SU-DHL-6 (cell line): ENCODE measurements at regions not wholly inside any gene's neighbourhood (a gene's known extent, or its start where the extent isn't known, plus 50 kb on each side); places are given as distances from the start of the nearest gene placed in this dataset.
"Not testable (repeated sequence)": the region's sequence is repeated elsewhere in the genome, so short reads cannot be mapped to it uniquely, and the experiment has no call there.

Experiments
- H2AFZ ChIP-seq: fragments of 200-600 bp; sonication (generic); 2 replicates; pipeline ENCODE4 v1.6.1; 2014; ENCODE audit warnings: low read depth, mild to moderate bottlenecking, moderate library complexity, mixed read lengths, antibody characterized with exemption, low read length; ENCODE audit not compliant: severe bottlenecking
- H3F3A ChIP-seq: fragments of 200-600 bp; shearing (Covaris generic); 2 replicates; pipeline ENCODE4 v1.6.0; 2016; ENCODE audit warnings: antibody characterized with exemption, mild to moderate bottlenecking; ENCODE audit not compliant: insufficient read depth
- H3K27ac ChIP-seq: fragments of 200-600 bp; sonication (generic); 2 replicates; pipeline ENCODE4 v1.5.1; 2016; ENCODE audit warnings: low read depth, mild to moderate bottlenecking, low read length, moderate library complexity, mixed read lengths
- H3K27me3 ChIP-seq: fragments of 200-600 bp; sonication (generic), shearing (Covaris generic); 2 replicates; pipeline ENCODE4 v1.6.0; 2014; ENCODE audit warnings: mild to moderate bottlenecking, low read length
- H3K36me3 ChIP-seq: fragments of 200-600 bp; sonication (generic); 2 replicates; pipeline ENCODE4 v1.6.1; 2014; ENCODE audit warnings: mild to moderate bottlenecking, low read length, mixed read lengths
- H3K4me2 ChIP-seq: fragments of 300-600, 200-600 bp; shearing (Covaris generic), sonication (generic); 2 replicates; pipeline ENCODE4 v1.6.0; 2014; ENCODE audit warnings: low read length, low read depth, mild to moderate bottlenecking; ENCODE audit not compliant: poor library complexity, severe bottlenecking
- H3K4me3 ChIP-seq: fragments of 200-600 bp; sonication (generic); 2 replicates; pipeline ENCODE4 v1.5.1; 2014; ENCODE audit warnings: antibody characterized with exemption, low read length, mild to moderate bottlenecking, mixed read lengths; ENCODE audit not compliant: insufficient read depth, poor library complexity, severe bottlenecking
- H3K79me2 ChIP-seq: fragments of 200-600 bp; sonication (generic); 2 replicates; pipeline ENCODE4 v1.6.1; 2014; ENCODE audit warnings: mild to moderate bottlenecking, low read length, moderate library complexity; ENCODE audit not compliant: insufficient read depth
- H3K9ac ChIP-seq: fragments of 200-600 bp; sonication (generic); 2 replicates; pipeline ENCODE4 v1.7.0; 2014; ENCODE audit warnings: mild to moderate bottlenecking, low read length
- H3K9me2 ChIP-seq: fragments of 200-600 bp; sonication (generic); replicated peaks from 2 replicates; pipeline ENCODE4 v1.6.1; 2014; ENCODE audit warnings: low read length; ENCODE audit not compliant: insufficient read depth
- H3K9me3 ChIP-seq: fragments of 200-600 bp; sonication (generic); 2 replicates; pipeline ENCODE4 v1.6.1; 2014; ENCODE audit warnings: low read length, mixed read lengths; ENCODE audit not compliant: insufficient read depth
- H4K20me1 ChIP-seq: fragments of 200-600 bp; sonication (generic); 2 replicates; pipeline ENCODE4 v1.6.1; 2014; ENCODE audit warnings: low read depth, mild to moderate bottlenecking, antibody characterized with exemption, low read length, moderate library complexity, mixed read lengths

GRCh38 chr1:83182033-83182728, 816.8 kb downstream of the TTLL7 start:
- not testable (repeated sequence) for H3K4me3 ChIP-seq, H3F3A ChIP-seq, H3K4me2 ChIP-seq, H3K9ac ChIP-seq, H3K79me2 ChIP-seq, H4K20me1 ChIP-seq, H3K27ac ChIP-seq, H3K36me3 ChIP-seq, H3K9me2 ChIP-seq, H2AFZ ChIP-seq, H3K9me3 ChIP-seq, H3K27me3 ChIP-seq

GRCh38 chr1:83180621-83181020, 818.3 kb downstream of the TTLL7 start:
- not testable (repeated sequence) for H2AFZ ChIP-seq, H3K36me3 ChIP-seq, H3K4me3 ChIP-seq, H3F3A ChIP-seq, H3K9me3 ChIP-seq, H3K27me3 ChIP-seq, H3K79me2 ChIP-seq, H3K4me2 ChIP-seq, H3K9ac ChIP-seq, H3K27ac ChIP-seq, H4K20me1 ChIP-seq, H3K9me2 ChIP-seq

- H2AFZ ChIP-seq, H3K4me3 ChIP-seq, H3K36me3 ChIP-seq, H3K4me2 ChIP-seq, H4K20me1 ChIP-seq, H3K27me3 ChIP-seq, H3K9ac ChIP-seq, H3K27ac ChIP-seq, H3F3A ChIP-seq, H3K9me2 ChIP-seq, H3K9me3 ChIP-seq, H3K79me2 ChIP-seq: not testable (repeated sequence)
Measured at GRCh38 chr1:83167634-83168033, 831.3 kb downstream of the TTLL7 start.

- H3K4me3 ChIP-seq, H3K36me3 ChIP-seq, H3K9me3 ChIP-seq, H3K79me2 ChIP-seq, H3K9ac ChIP-seq, H3K27ac ChIP-seq, H4K20me1 ChIP-seq, H2AFZ ChIP-seq, H3K9me2 ChIP-seq, H3K4me2 ChIP-seq, H3F3A ChIP-seq, H3K27me3 ChIP-seq: not testable (repeated sequence)
Measured at GRCh38 chr1:83163879-83164475, 835.0 kb downstream of the TTLL7 start.

- not testable (repeated sequence) for H3K4me2 ChIP-seq, H3K27ac ChIP-seq, H3K27me3 ChIP-seq, H3K9me3 ChIP-seq, H4K20me1 ChIP-seq, H3K4me3 ChIP-seq, H3F3A ChIP-seq, H3K9ac ChIP-seq, H3K9me2 ChIP-seq, H3K79me2 ChIP-seq, H3K36me3 ChIP-seq, H2AFZ ChIP-seq
Measured at GRCh38 chr1:83158924-83159323, 840.0 kb downstream of the TTLL7 start.

- H3K9me3 ChIP-seq, H3F3A ChIP-seq, H3K4me2 ChIP-seq, H3K9me2 ChIP-seq, H3K4me3 ChIP-seq, H4K20me1 ChIP-seq, H2AFZ ChIP-seq, H3K27ac ChIP-seq, H3K79me2 ChIP-seq, H3K9ac ChIP-seq, H3K36me3 ChIP-seq, H3K27me3 ChIP-seq: not testable (repeated sequence)
Measured at GRCh38 chr1:83154306-83154705, 844.6 kb downstream of the TTLL7 start.

GRCh38 chr1:83151167-83151898, 847.6 kb downstream of the TTLL7 start:
- H3K36me3 ChIP-seq, H3K9me3 ChIP-seq, H3K4me3 ChIP-seq, H4K20me1 ChIP-seq, H2AFZ ChIP-seq, H3K4me2 ChIP-seq, H3K9me2 ChIP-seq, H3F3A ChIP-seq, H3K9ac ChIP-seq, H3K27me3 ChIP-seq, H3K79me2 ChIP-seq, H3K27ac ChIP-seq: not testable (repeated sequence)

GRCh38 chr1:83150479-83150878, 848.5 kb downstream of the TTLL7 start:
- not testable (repeated sequence) for H3K27ac ChIP-seq, H4K20me1 ChIP-seq, H3K9me2 ChIP-seq, H3F3A ChIP-seq, H3K4me3 ChIP-seq, H3K27me3 ChIP-seq, H3K9ac ChIP-seq, H3K9me3 ChIP-seq, H2AFZ ChIP-seq, H3K4me2 ChIP-seq, H3K36me3 ChIP-seq, H3K79me2 ChIP-seq
